ENCODE measurements at regions not wholly inside any gene's neighbourhood (a gene's known extent, or its start where the extent isn't known, plus 50 kb on each side); places are given as distances from the start of the nearest gene placed in this dataset.

GRCh38 chr16:79994418-79994817, 393.9 kb upstream of the MAF start (continued):
- TF ChIP-seq ZC3H10 (CRISPR knock-in tag; IDR thresholded peaks at IDR 0.05) (no peak), ZNF565 (CRISPR knock-in tag; conservative IDR thresholded peaks at IDR 0.05; ENCODE audit: low read depth) (no peak), ISL1 (CRISPR knock-in tag; IDR thresholded peaks at IDR 0.05) (no peak)

DNA sequence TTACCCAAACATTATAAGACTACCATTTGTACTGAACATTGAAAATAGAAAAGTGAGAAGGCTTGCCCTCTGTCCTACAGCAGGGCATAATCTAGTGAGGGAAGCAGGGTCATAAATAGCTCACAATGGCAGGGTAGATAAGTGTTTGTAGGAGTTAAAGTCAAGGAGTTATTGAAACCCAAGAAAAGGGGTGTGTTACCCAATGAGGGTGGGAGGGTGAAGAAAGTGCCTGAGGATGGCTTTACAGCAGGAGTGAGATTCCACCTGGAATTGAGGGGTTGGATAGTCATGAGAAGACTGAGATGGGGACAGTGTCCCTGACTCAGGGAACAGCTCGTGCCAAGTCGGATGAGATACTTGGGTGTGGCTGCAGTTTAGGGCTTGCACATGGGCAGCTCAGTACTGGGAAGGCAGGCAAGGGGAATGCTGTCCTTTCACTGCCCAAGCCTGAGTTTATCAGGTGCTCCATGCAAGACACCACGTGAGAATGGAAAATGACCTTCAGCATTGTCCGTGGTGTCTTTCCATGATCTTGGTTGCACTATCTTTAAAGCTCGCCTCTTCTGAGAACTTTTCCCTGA, 393.2 kb upstream of the MAF start:
- ATAC-seq: no peak
- TF ChIP-seq CSDC2 (CRISPR knock-in tag; IDR thresholded peaks at IDR 0.05) (no peak), TCF4 (CRISPR knock-in tag; IDR thresholded peaks at IDR 0.05; ENCODE audit: borderline replicate concordance) (no peak), RARB (CRISPR knock-in tag; IDR thresholded peaks at IDR 0.05) (no peak)

DNA sequence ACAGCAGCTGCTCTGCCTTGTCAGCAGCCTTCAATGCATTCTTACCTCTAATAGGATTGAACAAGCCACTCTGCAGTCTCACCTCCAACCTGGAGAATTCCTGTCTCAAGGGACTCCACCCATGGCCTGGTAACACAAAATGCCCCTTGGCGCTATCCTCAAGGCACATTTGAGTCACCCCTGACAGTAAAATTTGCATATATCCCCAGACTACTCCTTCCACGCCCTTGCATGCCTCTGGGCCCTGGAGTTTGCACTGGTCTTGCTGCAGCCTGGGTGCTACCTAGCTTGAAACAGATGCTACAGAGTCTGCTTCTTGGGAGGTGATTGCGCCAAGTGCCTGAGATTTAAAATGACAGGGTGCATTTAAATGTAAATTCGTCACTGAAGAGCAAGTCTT, 391.4 kb upstream of the MAF start:
- no peak for ATAC-seq
- TF ChIP-seq BACH2 (CRISPR knock-in tag; IDR thresholded peaks at IDR 0.05; ENCODE audit: borderline replicate concordance) (no peak), PPARA (CRISPR knock-in tag; IDR thresholded peaks at IDR 0.05; ENCODE audit: borderline replicate concordance) (no peak), TCF4 (CRISPR knock-in tag; IDR thresholded peaks at IDR 0.05; ENCODE audit: borderline replicate concordance) (no peak), TOX (CRISPR knock-in tag; IDR thresholded peaks at IDR 0.05; ENCODE audit: borderline replicate concordance) (no peak), ZFP30 (CRISPR knock-in tag; IDR thresholded peaks at IDR 0.05) (no peak), ZNF8 (CRISPR knock-in tag; IDR thresholded peaks at IDR 0.05) (no peak), TSHZ2 (CRISPR knock-in tag; IDR thresholded peaks at IDR 0.05) (no peak), OSR1 (CRISPR knock-in tag; IDR thresholded peaks at IDR 0.05) (no peak), SNAI2 (CRISPR knock-in tag; IDR thresholded peaks at IDR 0.05) (no peak), GLIS3 (CRISPR knock-in tag; IDR thresholded peaks at IDR 0.05) (no peak)
- TF ChIP-seq, protein P1, sequence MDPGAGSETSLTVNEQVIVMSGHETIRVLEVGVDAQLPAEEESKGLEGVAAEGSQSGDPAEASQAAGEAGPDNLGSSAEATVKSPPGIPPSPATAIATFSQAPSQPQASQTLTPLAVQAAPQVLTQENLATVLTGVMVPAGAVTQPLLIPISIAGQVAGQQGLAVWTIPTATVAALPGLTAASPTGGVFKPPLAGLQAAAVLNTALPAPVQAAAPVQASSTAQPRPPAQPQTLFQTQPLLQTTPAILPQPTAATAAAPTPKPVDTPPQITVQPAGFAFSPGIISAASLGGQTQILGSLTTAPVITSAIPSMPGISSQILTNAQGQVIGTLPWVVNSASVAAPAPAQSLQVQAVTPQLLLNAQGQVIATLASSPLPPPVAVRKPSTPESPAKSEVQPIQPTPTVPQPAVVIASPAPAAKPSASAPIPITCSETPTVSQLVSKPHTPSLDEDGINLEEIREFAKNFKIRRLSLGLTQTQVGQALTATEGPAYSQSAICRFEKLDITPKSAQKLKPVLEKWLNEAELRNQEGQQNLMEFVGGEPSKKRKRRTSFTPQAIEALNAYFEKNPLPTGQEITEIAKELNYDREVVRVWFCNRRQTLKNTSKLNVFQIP (CRISPR knock-in tag; IDR thresholded peaks at IDR 0.05; ENCODE audit: borderline replicate concordance, low read depth): no peak
- TF ChIP-seq, protein P2, sequence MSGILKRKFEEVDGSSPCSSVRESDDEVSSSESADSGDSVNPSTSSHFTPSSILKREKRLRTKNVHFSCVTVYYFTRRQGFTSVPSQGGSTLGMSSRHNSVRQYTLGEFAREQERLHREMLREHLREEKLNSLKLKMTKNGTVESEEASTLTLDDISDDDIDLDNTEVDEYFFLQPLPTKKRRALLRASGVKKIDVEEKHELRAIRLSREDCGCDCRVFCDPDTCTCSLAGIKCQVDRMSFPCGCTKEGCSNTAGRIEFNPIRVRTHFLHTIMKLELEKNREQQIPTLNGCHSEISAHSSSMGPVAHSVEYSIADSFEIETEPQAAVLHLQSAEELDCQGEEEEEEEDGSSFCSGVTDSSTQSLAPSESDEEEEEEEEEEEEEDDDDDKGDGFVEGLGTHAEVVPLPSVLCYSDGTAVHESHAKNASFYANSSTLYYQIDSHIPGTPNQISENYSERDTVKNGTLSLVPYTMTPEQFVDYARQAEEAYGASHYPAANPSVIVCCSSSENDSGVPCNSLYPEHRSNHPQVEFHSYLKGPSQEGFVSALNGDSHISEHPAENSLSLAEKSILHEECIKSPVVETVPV (CRISPR knock-in tag; IDR thresholded peaks at IDR 0.05): no peak

DNA sequence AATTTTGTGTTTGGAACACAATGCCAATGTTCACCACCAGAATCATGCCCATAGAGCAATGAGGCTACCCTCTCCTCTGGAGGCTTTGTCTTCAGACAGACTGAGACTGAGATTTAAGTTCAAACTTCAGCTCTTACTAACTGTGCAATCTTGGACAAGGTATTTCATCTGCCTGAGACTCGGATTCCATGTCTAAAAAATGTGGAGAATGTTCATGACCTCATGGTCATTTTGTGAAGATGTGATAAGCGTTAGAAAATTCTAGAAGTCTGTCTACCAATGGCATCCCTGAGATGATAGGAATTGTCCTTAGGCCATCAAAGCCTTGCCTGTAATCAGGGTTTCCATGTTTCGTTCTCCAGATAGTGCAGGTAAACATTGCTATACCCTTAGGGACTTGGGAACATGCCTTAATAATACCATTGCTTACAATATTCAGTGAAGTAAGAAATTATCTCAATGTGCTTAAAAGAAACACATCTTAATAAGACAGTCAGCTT, 388.2 kb upstream of the MAF start:
- TF ChIP-seq RARB (CRISPR knock-in tag; IDR thresholded peaks at IDR 0.05) (no peak), ARNTL (CRISPR knock-in tag; IDR thresholded peaks at IDR 0.05; ENCODE audit: borderline replicate concordance, low read depth) (no peak), TOX (CRISPR knock-in tag; IDR thresholded peaks at IDR 0.05; ENCODE audit: borderline replicate concordance) (no peak), ZNF70 (CRISPR knock-in tag; IDR thresholded peaks at IDR 0.05) (no peak), SNAI2 (CRISPR knock-in tag; IDR thresholded peaks at IDR 0.05) (no peak), ZFP30 (CRISPR knock-in tag; IDR thresholded peaks at IDR 0.05) (no peak), ZNF8 (CRISPR knock-in tag; IDR thresholded peaks at IDR 0.05) (no peak), ZFP3 (CRISPR knock-in tag; IDR thresholded peaks at IDR 0.05) (no peak), ZNF565 (CRISPR knock-in tag; conservative IDR thresholded peaks at IDR 0.05; ENCODE audit: low read depth) (no peak), GLIS3 (CRISPR knock-in tag; IDR thresholded peaks at IDR 0.05) (no peak), ISL1 (CRISPR knock-in tag; IDR thresholded peaks at IDR 0.05) (no peak)
- TF ChIP-seq, protein P2 (CRISPR knock-in tag; IDR thresholded peaks at IDR 0.05): no peak
- TF ChIP-seq, protein P1 (CRISPR knock-in tag; IDR thresholded peaks at IDR 0.05; ENCODE audit: borderline replicate concordance, low read depth): no peak
- ATAC-seq: no peak
